Activated CD8-positive, alpha-beta T cell treated with anti-CD3 and anti-CD28 coated beads, Interleukin-2, amount 10 ng/mL, durations not matched to agents 7 days and 5 days (primary cell): ENCODE measurements at regions not wholly inside any gene's neighbourhood (a gene's known extent, or its start where the extent isn't known, plus 50 kb on each side); places are given as distances from the start of the nearest gene placed in this dataset.

Experiments
- ATAC-seq: fragments of 150-1000 bp; cut with Tn5 transposase; one replicate; pipeline ENCODE4 v1.10.0; 2021; ENCODE audit warnings: moderate library complexity
- CTCF ChIA-PET: fragments of 350-600 bp; sonication (Branson Sonifier 250); formaldehyde crosslinking; loops from one replicate; lab custom pipeline; 2021; ENCODE audit warnings: antibody characterized with exemption; lab: Charles Lee
- POLR2A ChIA-PET: fragments of 350-600 bp; sonication (Branson Sonifier 250); formaldehyde crosslinking; loops from one replicate; lab custom pipeline; 2021; ENCODE audit warnings: antibody characterized with exemption; lab: Charles Lee
- DNase-seq: peaks from one replicate; pipeline ENCODE4 v3.0.0-alpha.2; 2020
- H3K27ac Mint-ChIP-seq: one replicate; pipeline ENCODE4 v1.8.0; 2021; ENCODE audit warnings: mild to moderate bottlenecking, mixed read lengths
- H3K27me3 Mint-ChIP-seq: one replicate; pipeline ENCODE4 v1.8.0; 2021; ENCODE audit warnings: low read depth, mixed read lengths
- H3K36me3 Mint-ChIP-seq: one replicate; pipeline ENCODE4 v1.8.0; 2021; ENCODE audit warnings: low read depth, mixed read lengths
- H3K4me1 Mint-ChIP-seq: one replicate; pipeline ENCODE4 v1.8.0; 2021; ENCODE audit warnings: low read depth, mixed read lengths
- H3K4me3 Mint-ChIP-seq: one replicate; pipeline ENCODE4 v1.8.0; 2021; ENCODE audit warnings: mild to moderate bottlenecking, mixed read lengths
- H3K9me3 Mint-ChIP-seq: one replicate; pipeline ENCODE4 v1.8.0; 2022; ENCODE audit warnings: mixed read lengths; ENCODE audit not compliant: insufficient read depth

DNA sequence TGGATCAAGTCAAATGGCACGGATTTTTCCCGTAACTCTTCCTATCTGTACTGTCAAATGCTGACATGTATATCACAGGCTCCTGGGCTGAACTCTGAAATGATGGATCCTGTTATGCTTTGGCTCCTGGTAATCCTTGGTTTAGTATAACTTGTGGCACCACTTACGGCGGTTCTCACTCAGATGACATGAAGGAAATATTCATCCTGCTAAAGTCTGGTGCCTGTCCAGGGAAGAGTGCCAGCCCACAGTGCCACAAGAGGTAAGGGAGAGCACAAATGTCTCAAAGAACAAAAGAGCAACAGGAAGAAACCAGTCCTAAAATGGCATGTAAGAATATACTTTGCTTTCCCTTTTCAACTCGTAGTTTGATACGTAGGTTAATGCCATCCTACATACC is 93.1 kb upstream of the TAB2 start:
- Mint-ChIP-seq H3K4me3 (no peak overlapping the region), H3K27ac (no peak overlapping the region), H3K9me3 (peaks cover 4% of the 10 kb centered on the region), H3K27me3 (no peaks in the 10 kb centered on the region), H3K36me3 (peaks cover 23% of the 10 kb centered on the region), H3K4me1 (peaks cover 17% of the 10 kb centered on the region)
- POLR2A ChIA-PET = no interaction called here
- CTCF ChIA-PET = interaction anchor here (1.0 kb wide), 1 partner anchor 34 kb away, joined by 3 read pairs; no protein-coding TSS in a partner anchor
- DNase-seq (no peak), ATAC-seq (no peak)

DNA sequence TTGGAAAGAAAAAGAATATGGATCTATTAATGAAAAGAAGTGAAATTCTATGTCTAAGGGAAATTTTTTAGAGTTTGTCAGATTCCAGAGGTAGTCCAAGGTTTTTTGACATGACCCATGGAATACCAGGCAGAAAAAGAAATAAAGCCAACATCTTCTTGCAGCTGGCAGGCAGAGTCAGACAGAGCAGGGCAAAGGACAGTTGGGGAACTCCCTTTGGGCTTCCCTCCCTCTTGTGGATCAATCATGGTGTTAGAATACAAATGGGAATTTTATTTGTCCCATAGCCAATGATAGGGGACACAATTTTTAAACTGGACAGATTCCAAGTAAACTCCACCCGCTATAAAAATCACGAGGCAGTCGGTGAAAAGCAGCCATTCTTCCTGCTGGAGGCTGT is 92.1 kb upstream of the TAB2 start:
- Mint-ChIP-seq H3K27ac (no peak overlapping the region), H3K4me1 (peaks cover 16% of the 10 kb centered on the region), H3K36me3 (peaks cover 17% of the 10 kb centered on the region), H3K27me3 (no peaks in the 10 kb centered on the region), H3K9me3 (no peaks in the 10 kb centered on the region), H3K4me3 (no peak overlapping the region)
- ChIA-PET CTCF (interaction anchor here (1.0 to 1.8 kb wide), 2 partner anchors 13 to 35 kb away, joined by 3 to 5 read pairs; no protein-coding TSS in a partner anchor), POLR2A (interaction anchor here (0.7 kb wide), 1 partner anchor 130 kb away, joined by 8 read pairs; no protein-coding TSS in a partner anchor)
- no peak for DNase-seq
- ATAC-seq = no peak

DNA sequence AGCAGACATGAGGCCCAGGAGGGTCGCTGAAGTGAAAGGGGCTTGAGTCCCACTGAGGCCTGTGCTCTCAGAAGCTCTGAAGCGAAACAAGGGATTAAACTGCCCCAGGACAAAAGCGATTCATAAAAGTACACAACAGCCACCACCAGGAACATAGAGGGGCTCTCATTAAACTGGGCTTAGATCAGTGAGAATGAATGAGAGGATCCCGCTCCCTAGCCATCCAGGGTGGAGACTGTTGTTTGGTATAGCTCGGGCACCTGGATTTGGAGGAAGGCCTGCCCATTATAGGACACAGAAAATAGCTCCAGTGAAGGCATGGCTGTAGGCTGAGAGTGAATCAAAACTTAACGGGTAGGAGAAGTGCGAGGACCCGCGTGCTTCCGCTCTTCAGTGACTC is 91.6 kb upstream of the TAB2 start:
- no peak for ATAC-seq
- Mint-ChIP-seq H3K36me3 (peaks cover 15% of the 10 kb centered on the region), H3K27me3 (no peaks in the 10 kb centered on the region), H3K4me1 (peaks cover 19% of the 10 kb centered on the region), H3K9me3 (no peaks in the 10 kb centered on the region), H3K27ac (no peak overlapping the region), H3K4me3 (no peak overlapping the region)
- POLR2A ChIA-PET = no interaction called here
- CTCF ChIA-PET = interaction anchor here (1.8 kb wide), 1 partner anchor 13 kb away, joined by 5 read pairs; no protein-coding TSS in a partner anchor
- no peak for DNase-seq

DNA sequence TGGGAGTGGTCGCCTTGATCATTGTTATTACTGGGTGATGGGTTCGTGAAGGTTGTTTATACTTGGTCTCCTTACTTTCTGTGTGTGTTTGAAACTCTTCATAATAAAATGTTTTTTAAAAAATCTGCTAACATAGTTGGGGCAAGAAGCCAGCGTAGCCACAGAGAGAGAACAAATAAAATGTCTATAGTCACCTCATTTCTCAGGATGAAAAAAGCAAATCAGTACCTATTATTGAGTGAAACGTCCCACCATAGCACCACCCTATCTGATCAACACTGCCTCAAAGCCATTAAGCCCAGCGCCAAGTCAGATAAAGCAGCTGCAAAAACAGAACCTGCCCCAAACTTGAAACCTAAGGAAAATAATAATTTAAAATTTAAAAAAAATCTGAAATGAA is 89.7 kb upstream of the TAB2 start:
- Mint-ChIP-seq H3K9me3 (no peaks in the 10 kb centered on the region), H3K4me3 (no peak overlapping the region), H3K36me3 (peaks cover 9% of the 10 kb centered on the region), H3K27ac (no peak overlapping the region), H3K4me1 (peaks cover 33% of the 10 kb centered on the region), H3K27me3 (no peaks in the 10 kb centered on the region)
- ChIA-PET CTCF (no interaction called here), POLR2A (no interaction called here)
- DNase-seq (no peak), ATAC-seq (no peak)

DNA sequence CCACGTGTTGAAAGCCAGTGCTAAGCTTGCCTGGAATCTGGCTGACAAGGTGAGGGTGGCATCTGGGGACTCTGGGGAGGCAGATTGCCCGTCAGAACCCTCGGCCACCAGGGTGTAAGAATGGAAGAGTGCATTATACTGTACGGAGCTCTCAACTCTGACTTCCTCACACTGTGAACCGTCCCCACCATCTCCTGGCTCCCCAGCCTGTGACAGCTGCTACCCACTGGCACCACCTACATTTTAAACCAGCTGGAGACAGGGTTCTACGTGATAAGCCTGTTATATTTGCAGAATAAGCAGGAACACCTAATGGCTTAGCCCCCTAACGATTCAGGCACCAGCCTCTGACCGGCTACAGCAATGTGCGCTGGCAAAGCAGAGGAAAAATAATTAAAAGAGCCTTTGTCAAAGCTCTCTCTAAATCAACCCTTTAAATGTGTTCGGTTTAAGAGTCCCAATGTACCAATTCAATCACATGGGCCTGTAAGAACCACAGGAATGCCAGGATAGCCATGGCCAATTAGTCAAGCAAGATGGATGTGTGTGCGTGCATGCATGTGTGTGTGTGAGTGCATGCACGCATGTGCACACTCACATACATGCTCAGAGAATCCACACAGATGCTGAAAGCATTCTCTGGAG is 89.1 kb upstream of the TAB2 start:
- CTCF ChIA-PET = interaction anchor here (0.9 kb wide), 1 partner anchor 16 kb away, joined by 3 read pairs; no protein-coding TSS in a partner anchor
- Mint-ChIP-seq H3K9me3 (peaks cover 2% of the 10 kb centered on the region), H3K27ac (no peak overlapping the region), H3K4me1 (peaks cover 37% of the 10 kb centered on the region), H3K4me3 (no peak overlapping the region), H3K36me3 (peaks cover 10% of the 10 kb centered on the region), H3K27me3 (no peaks in the 10 kb centered on the region)
- POLR2A ChIA-PET = no interaction called here
- ATAC-seq = no peak
- no peak for DNase-seq

DNA sequence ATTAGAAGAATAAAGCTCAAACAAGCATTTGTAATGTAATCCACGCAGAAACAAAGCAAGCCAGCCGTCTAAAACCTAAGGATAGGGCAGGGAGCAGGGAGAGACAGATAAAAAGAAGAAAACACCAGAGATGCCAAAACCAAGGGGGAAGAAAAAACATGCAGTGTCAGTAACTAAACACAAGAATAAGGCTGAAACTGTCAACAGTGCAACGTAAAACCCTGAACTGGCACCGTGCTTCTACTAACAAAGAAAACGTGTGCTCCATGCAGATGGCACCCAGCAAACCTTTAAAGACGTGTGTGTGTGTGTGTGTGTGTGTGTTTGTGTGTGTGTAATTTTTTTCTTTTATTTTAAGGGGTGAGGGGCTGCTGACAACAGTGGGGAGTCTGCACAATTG is 88.4 kb upstream of the TAB2 start:
- DNase-seq (no peak), ATAC-seq (no peak)
- H3K4me1 Mint-ChIP-seq = peaks cover 40% of the 10 kb centered on the region
- H3K36me3 Mint-ChIP-seq = peaks cover 12% of the 10 kb centered on the region
- H3K27me3 Mint-ChIP-seq = no peaks in the 10 kb centered on the region
- H3K9me3 Mint-ChIP-seq = peaks cover 3% of the 10 kb centered on the region
- POLR2A ChIA-PET = no interaction called here
- H3K4me3 Mint-ChIP-seq = no peak overlapping the region
- CTCF ChIA-PET = interaction anchor here (0.9 kb wide), 1 partner anchor 16 kb away, joined by 3 read pairs; no protein-coding TSS in a partner anchor
- H3K27ac Mint-ChIP-seq = no peak overlapping the region

DNA sequence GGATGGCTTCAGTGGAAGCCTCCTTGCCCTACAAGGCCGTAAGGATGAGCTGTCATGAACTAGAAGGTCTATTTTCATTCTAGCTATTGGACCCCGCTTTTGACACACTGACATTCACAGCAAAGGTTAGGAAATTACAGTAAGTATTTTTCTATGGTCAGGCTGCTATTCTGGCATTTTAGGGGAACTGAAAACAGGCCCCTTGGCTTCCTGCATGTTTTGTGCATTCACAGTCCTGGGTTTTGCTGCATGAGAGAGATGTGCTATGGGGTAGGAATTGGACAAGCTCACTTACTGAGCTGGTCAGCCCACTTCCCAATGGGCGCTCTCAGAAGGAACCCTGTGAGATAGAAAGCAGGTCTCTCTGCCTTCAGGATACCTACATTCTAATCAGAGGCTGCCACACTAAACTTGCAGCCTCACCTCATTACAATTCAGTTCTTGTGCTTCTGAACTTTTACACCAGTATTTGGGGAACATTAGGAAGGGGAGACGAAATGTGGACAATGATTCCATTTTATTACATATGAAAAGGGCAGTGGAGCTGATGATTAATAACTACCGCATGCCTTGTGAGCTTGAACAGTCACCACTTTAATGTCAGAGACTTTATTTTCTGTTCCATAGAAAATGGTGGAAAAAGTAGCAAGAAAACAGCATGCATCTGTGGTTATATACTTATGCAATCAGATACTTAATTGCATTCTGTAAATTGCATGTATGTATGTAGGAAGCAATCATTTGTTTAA is 86.6 kb upstream of the TAB2 start:
- H3K9me3 Mint-ChIP-seq = peaks cover 3% of the 10 kb centered on the region
- POLR2A ChIA-PET = interaction anchor here (0.9 kb wide), 1 partner anchor 57 kb away, joined by 3 read pairs; no protein-coding TSS in a partner anchor
- CTCF ChIA-PET = interaction anchor here (0.9 to 2.0 kb wide), 9 partner anchors 8 to 201 kb away, joined by 3 to 6 read pairs (median 3); no protein-coding TSS in a partner anchor
- H3K36me3 Mint-ChIP-seq = peaks cover 23% of the 10 kb centered on the region
- H3K4me3 Mint-ChIP-seq = no peak overlapping the region
- H3K4me1 Mint-ChIP-seq = peaks cover 54% of the 10 kb centered on the region
- H3K27me3 Mint-ChIP-seq = no peaks in the 10 kb centered on the region
- DNase-seq = no peak
- no peak for ATAC-seq
- H3K27ac Mint-ChIP-seq = no peak overlapping the region

DNA sequence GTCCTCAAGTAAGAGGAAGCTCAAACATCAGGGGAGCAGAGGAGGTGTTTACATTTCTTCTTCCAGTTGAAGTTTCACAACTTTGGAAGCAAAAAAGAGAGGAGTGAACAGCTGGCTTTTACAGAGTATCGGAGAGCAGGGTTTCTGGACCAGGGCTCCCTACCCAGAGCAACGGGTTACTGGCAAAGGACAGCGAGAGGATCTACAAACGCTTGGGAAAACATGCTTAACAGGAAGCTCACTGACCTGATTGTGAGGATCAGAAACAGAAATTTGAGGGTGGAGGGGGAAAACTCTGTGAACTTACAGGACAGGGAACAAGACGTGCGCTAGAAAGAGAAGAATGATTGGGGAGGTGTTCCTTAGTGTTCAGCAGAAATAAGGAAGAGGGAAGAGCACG is 85.7 kb upstream of the TAB2 start:
- ATAC-seq (no peak), DNase-seq (no peak)
- ChIA-PET CTCF (interaction anchor here (0.6 to 2.0 kb wide), 7 partner anchors 8 to 200 kb away, joined by 3 to 6 read pairs (median 3); no protein-coding TSS in a partner anchor), POLR2A (interaction anchor here (0.7 to 1.2 kb wide), 3 partner anchors 20 to 87 kb away, joined by 3 to 4 read pairs (median 3); no protein-coding TSS in a partner anchor)
- Mint-ChIP-seq H3K27ac (no peak overlapping the region), H3K27me3 (no peaks in the 10 kb centered on the region), H3K4me3 (no peak overlapping the region), H3K36me3 (peaks cover 28% of the 10 kb centered on the region), H3K4me1 (peaks cover 49% of the 10 kb centered on the region), H3K9me3 (peaks cover 4% of the 10 kb centered on the region)

DNA sequence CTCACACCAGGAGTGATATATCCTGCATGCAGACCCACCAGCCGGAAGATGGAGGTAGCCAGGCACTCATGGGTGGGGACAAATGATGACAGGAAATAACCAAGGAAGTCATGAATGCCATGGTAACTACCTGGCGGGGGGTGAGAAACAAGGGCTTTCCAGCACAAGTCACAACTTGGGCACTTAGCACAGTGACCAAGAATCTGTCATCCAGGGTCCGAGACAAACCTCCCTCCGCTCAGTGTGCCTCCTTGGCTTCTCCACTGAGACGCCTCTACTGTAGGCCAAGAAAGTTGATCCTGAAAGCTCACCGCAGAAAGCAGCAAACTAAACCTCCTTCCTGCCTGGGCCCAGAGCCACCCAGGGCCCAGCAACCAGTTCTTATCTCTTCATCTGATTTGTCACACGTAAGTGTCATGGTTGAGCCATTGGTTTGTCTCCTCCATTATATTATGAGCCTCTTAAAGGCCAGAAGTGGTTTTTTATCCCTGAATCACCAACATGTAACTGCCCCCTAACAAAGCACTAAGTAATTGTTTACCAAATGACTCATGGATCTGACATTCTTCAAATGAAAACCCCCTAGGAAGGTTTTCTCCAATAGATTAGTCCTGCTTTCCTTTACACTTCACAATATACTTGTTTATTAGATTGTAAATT is 84.3 kb upstream of the TAB2 start:
- Mint-ChIP-seq H3K4me3 (peak overlapping the region; percentile 37), H3K36me3 (peaks cover 42% of the 10 kb centered on the region), H3K27ac (peak overlapping the region; percentile 87), H3K9me3 (peaks cover 18% of the 10 kb centered on the region), H3K27me3 (no peaks in the 10 kb centered on the region), H3K4me1 (peaks cover 58% of the 10 kb centered on the region)
- peak; percentile 63 for DNase-seq
- ATAC-seq = peak; percentile 76
- CTCF ChIA-PET = interaction anchor here (0.8 to 2.0 kb wide), 3 partner anchors 13 to 151 kb away, joined by 3 to 6 read pairs (median 4); no protein-coding TSS in a partner anchor
- POLR2A ChIA-PET = interaction anchor here (0.6 to 1.4 kb wide), 3 partner anchors 17 to 85 kb away, joined by 3 to 4 read pairs (median 4); partner anchors contain the start of gene TAB2

DNA sequence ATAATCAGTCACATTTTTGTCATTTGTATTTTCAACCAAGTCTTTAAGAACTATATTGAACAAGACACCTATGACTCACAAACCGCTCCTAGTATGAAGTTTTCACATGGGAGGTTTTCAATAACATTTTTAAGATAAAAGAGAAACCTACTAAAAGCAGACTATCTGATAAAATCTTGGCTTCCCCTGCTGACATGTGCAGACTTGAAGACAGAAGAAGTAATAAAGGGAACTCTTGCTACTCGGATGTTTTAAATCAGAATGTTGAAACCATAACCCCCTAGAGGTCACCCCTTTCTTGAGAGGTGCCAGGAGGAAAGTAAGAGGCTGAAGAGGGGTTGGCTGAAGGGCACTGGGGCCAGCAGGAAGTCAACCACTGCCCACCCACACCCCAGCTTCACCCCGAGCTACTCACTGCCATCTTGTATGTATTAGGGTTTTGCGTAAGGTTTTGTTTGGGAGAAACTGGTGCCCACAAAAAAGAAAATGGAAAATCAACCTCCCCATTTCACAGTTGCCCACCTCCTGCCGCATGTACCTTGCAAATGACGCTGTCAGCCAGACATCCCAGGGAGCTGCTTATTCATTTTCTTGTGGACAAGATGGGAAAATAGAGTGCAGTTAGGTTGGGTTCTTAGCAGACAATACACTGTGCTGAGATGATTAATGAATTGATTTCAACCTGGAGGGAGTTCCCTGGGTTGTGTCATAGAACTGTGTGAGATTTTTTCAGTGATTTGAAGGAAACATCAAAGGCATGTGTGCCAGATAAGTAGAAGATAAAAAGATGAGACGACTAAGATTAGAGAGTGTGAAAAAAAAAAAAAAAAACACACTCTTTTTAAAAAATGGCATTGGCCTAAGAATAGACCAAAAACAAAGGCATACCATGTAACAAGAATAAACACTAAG is 83.2 kb upstream of the TAB2 start:
- peaks cover 27% of the 10 kb centered on the region for H3K9me3 Mint-ChIP-seq
- ATAC-seq (peak; percentile 45), DNase-seq (peak; percentile 40)
- peak overlapping the region; percentile 46 for H3K4me3 Mint-ChIP-seq
- POLR2A ChIA-PET = interaction anchor here (1.1 to 1.7 kb wide), 2 partner anchors 22 to 82 kb away, joined by 5 read pairs; no protein-coding TSS in a partner anchor
- peak overlapping the region; percentile 87 for H3K27ac Mint-ChIP-seq
- H3K27me3 Mint-ChIP-seq = no peaks in the 10 kb centered on the region
- CTCF ChIA-PET = interaction anchor here (1.5 kb wide), 1 partner anchor 98 kb away, joined by 3 read pairs; no protein-coding TSS in a partner anchor
- H3K36me3 Mint-ChIP-seq = peaks cover 53% of the 10 kb centered on the region
- H3K4me1 Mint-ChIP-seq = peaks cover 58% of the 10 kb centered on the region
